ENCODE measurements at regions not wholly inside any gene's neighbourhood (a gene's known extent, or its start where the extent isn't known, plus 50 kb on each side); places are given as distances from the start of the nearest gene placed in this dataset.

DNA sequence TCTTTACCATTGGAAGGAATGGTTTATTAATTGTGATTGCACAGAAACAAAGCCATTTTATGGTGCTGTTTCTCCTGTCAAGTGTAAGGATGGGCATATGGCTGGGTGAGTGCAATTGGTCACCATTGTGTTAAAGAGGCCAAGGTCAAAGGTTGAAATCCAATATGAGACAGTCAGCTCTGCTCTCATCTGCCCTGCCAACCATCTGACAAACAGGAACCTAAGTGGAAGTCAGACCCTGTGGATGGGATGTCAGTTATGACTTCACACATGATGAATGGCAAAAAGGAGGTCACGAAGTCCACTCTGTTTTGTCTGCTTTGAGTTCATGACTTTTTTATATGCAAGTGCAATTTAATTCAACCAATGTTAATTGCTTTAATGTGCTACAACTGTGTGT lies 172.7 kb upstream of the TMEM229A start:
- TF ChIP-seq CTCF (IDR thresholded peaks at IDR 0.05 in 4 of 5, conservative IDR thresholded peaks at IDR 0.05 in 1 of 5) (no peak), POLR2A (IDR thresholded peaks at IDR 0.05) (no peak)
